Spleen (tissue), 11 donors: ENCODE measurements at regions not wholly inside any gene's neighbourhood (a gene's known extent, or its start where the extent isn't known, plus 50 kb on each side); places are given as distances from the start of the nearest gene placed in this dataset.

ENCODE experiments used
- DNase-seq: peaks from one replicate; pipeline ENCODE4 v3.0.0-alpha.2; 2020
- H3K27ac ChIP-seq, 8 donors: fragments of 200-600 bp; sonication (generic) in 7 of 8; 1 replicate in 4 of 8; 2 replicates in 4 of 8; pipeline versions ENCODE4 v1.5.0 to v1.8.0; 2016 to 2021; ENCODE audit warnings: inconsistent platforms in 4 of 8, mild to moderate bottlenecking in 4 of 8, moderate library complexity in 1 of 8
- H3K27me3 ChIP-seq, 7 donors: fragments of 200-600 bp; sonication (generic) in 6 of 7; replicated peaks in 1 of 7; 1 replicate in 4 of 7; 2 replicates in 3 of 7; pipeline versions ENCODE4 v1.5.0 to v1.8.0; 2016 to 2021; ENCODE audit warnings: inconsistent platforms in 3 of 7, mild to moderate bottlenecking in 1 of 7
- H3K36me3 ChIP-seq, 6 donors: fragments of 200-600 bp; sonication (generic) in 5 of 6; 1 replicate in 4 of 6; 2 replicates in 2 of 6; pipeline versions ENCODE4 v1.5.0 to v1.8.0; 2016 to 2021; ENCODE audit warnings: inconsistent platforms in 2 of 6
- H3K4me1 ChIP-seq, 6 donors: fragments of 200-600 bp; sonication (generic) in 5 of 6; 1 replicate in 3 of 6; 2 replicates in 3 of 6; pipeline versions ENCODE4 v1.5.0 to v1.8.0; 2016 to 2021; ENCODE audit warnings: inconsistent platforms in 3 of 6
- H3K4me3 ChIP-seq, 8 donors: fragments of 200-600 bp; sonication (generic) in 7 of 8; 1 replicate in 4 of 8; 2 replicates in 4 of 8; pipeline versions ENCODE4 v1.5.0 to v1.8.0; 2016 to 2021; ENCODE audit warnings: inconsistent platforms in 4 of 8, mild to moderate bottlenecking in 4 of 8, moderate library complexity in 2 of 8
- H3K9me3 ChIP-seq, 8 donors: fragments of 200-600 bp; sonication (generic) in 7 of 8; 1 replicate in 4 of 8; 2 replicates in 4 of 8; pipeline versions ENCODE4 v1.5.0 to v1.8.0; 2016 to 2021; ENCODE audit warnings: inconsistent platforms in 4 of 8
- CTCF ChIP-seq, 11 experiments: fragments of 200-600 bp in 7 of 11; fragments of 450-650 bp in 4 of 11; sonication (generic) in 4 of 11; IDR thresholded peaks in 8 of 11; conservative IDR thresholded peaks in 3 of 11; 1 replicate in 7 of 11; 2 replicates in 4 of 11; pipeline versions ENCODE4 v1.4.0 to v1.8.0; 2016 to 2021; ENCODE audit warnings: antibody characterized with exemption in 11 of 11, inconsistent platforms in 4 of 11, mild to moderate bottlenecking in 1 of 11
- POLR2A ChIP-seq, 3 donors: fragments of 450-650 bp; IDR thresholded peaks; one replicate each; pipeline ENCODE4 v1.5.1; 2017; ENCODE audit warnings: antibody characterized with exemption in 3 of 3, mild to moderate bottlenecking in 1 of 3
- POLR2AphosphoS5 ChIP-seq, 3 donors: sonication (generic); formaldehyde crosslinking; IDR thresholded peaks; one replicate each; pipeline ENCODE4 v1.5.1; 2017; ENCODE audit warnings: antibody characterized with exemption in 3 of 3
- WGBS, 5 donors: extraction: QIAGEN DNeasy Blood & Tissue Kit in 3 of 5; methylation state at CpG; one replicate each; pipeline versions ENCODE4 v1.1.5 to v1.1.7; 2013 to 2018; 5-methylcytosine and 5-hydroxymethylcytosine counted together
- intact Hi-C: fragments of 100-400 bp; cut with DNase I; formaldehyde crosslinking; loops from one replicate; pipeline ENCODE4 v1.15.0; 2023; ENCODE audit warnings: low total_unique reads
- donor health status: healthy with polysubstance abuse.
- donor health status: DM: no; HTN: no; CAD: no; lungs with moderate emphysema.
- donor health status: DM: no; HTN: no; CAD: no.
- donor health status: Bipolar disorder and iron deficiency.
- donor health status: healthy.
- donor health status: DM: no; HTN: no; CAD: no.
- donor health status: DM: yes; HTN: yes; CAD: no.

GRCh38 chr17:72403713-72404209 lies 282.9 kb downstream of the SOX9 start:
- no peak for DNase-seq
- intact Hi-C loops, result no loop called here
- no peak for TF ChIP-seq POLR2AphosphoS5 (IDR thresholded peaks at IDR 0.05)
- no peak for TF ChIP-seq POLR2A (IDR thresholded peaks at IDR 0.05)
- no peak for TF ChIP-seq CTCF (IDR thresholded peaks at IDR 0.05 in 8 of 11, conservative IDR thresholded peaks at IDR 0.05 in 3 of 11)
- H3K27me3 ChIP-seq, result no peaks in the 10 kb centered on the region
- H3K4me3 ChIP-seq, result no peak overlapping the region
- no peaks in the 10 kb centered on the region for H3K9me3 ChIP-seq
- peaks cover 0 to 4% (median 0%) of the 10 kb centered on the region in 6 donors for H3K4me1 ChIP-seq
- H3K27ac ChIP-seq, result no peak overlapping the region
- no peaks in the 10 kb centered on the region for H3K36me3 ChIP-seq
- WGBS, 5 donors, result 75 to 84% (median 81%) methylated on average over 7 of the region's 7 CpGs

GRCh38 chr17:72404872-72405271 lies 284.1 kb downstream of the SOX9 start:
- H3K36me3 ChIP-seq, result no peaks in the 10 kb centered on the region
- H3K27me3 ChIP-seq, result no peaks in the 10 kb centered on the region
- intact Hi-C loops, result no loop called here
- no peak overlapping the region for H3K4me3 ChIP-seq
- no peak for DNase-seq
- peaks cover 0 to 4% (median 0%) of the 10 kb centered on the region in 6 donors for H3K4me1 ChIP-seq
- H3K9me3 ChIP-seq, result no peaks in the 10 kb centered on the region
- TF ChIP-seq POLR2A (IDR thresholded peaks at IDR 0.05), result no peak
- no peak for TF ChIP-seq POLR2AphosphoS5 (IDR thresholded peaks at IDR 0.05)
- TF ChIP-seq CTCF (IDR thresholded peaks at IDR 0.05 in 8 of 11, conservative IDR thresholded peaks at IDR 0.05 in 3 of 11), result no peak
- H3K27ac ChIP-seq, result no peak overlapping the region
- WGBS, 5 donors, result 37 to 47% (median 43%) methylated on average over 4 of the region's 4 CpGs

- peaks cover 0 to 4% (median 0%) of the 10 kb centered on the region in 6 donors for H3K4me1 ChIP-seq
- no peaks in the 10 kb centered on the region for H3K9me3 ChIP-seq
- H3K4me3 ChIP-seq, result no peak overlapping the region
- WGBS, 5 donors, result 77 to 90% (median 81%) methylated on average over 6 of the region's 6 CpGs
- H3K36me3 ChIP-seq, result no peaks in the 10 kb centered on the region
- no peak overlapping the region for H3K27ac ChIP-seq
- intact Hi-C loops, result no loop called here
- DNase-seq, result no peak
- no peak for TF ChIP-seq POLR2AphosphoS5 (IDR thresholded peaks at IDR 0.05)
- TF ChIP-seq CTCF (IDR thresholded peaks at IDR 0.05 in 8 of 11, conservative IDR thresholded peaks at IDR 0.05 in 3 of 11), result no peak
- no peak for TF ChIP-seq POLR2A (IDR thresholded peaks at IDR 0.05)
- H3K27me3 ChIP-seq, result no peaks in the 10 kb centered on the region
These were observed 284.9 kb downstream of the SOX9 start for GRCh38 chr17:72405662-72406230.

- Histone ChIP-seq H3K4me1 (peaks cover 0 to 4% (median 0%) of the 10 kb centered on the region in 6 donors), H3K4me3 (no peak overlapping the region)
These were observed 285.7 kb downstream of the SOX9 start for GRCh38 chr17:72406498-72406897.

More at GRCh38 chr17:72406498-72406897, 285.7 kb downstream of the SOX9 start:
- no peaks in the 10 kb centered on the region for H3K27me3 ChIP-seq
- WGBS, 5 donors, result 73 to 92% (median 86%) methylated on average over 1 of the region's 1 CpG
- H3K9me3 ChIP-seq, result no peaks in the 10 kb centered on the region
- TF ChIP-seq POLR2AphosphoS5 (IDR thresholded peaks at IDR 0.05) (no peak), CTCF (IDR thresholded peaks at IDR 0.05 in 8 of 11, conservative IDR thresholded peaks at IDR 0.05 in 3 of 11) (no peak), POLR2A (IDR thresholded peaks at IDR 0.05) (no peak)
- no peaks in the 10 kb centered on the region for H3K36me3 ChIP-seq
- DNase-seq, result no peak
- no peak overlapping the region for H3K27ac ChIP-seq
- intact Hi-C loops, result no loop called here
